C4-2B (cell line): ENCODE measurements at regions not wholly inside any gene's neighbourhood (a gene's known extent, or its start where the extent isn't known, plus 50 kb on each side); places are given as distances from the start of the nearest gene placed in this dataset.
"Not testable (repeated sequence)": the region's sequence is repeated elsewhere in the genome, so short reads cannot be mapped to it uniquely, and the experiment has no call there.

Source experiments
- H3K27ac ChIP-seq: fragments of 450-650 bp; 2 replicates; pipeline ENCODE4 v1.5.1; 2017
- ZFX ChIP-seq: fragments of 450-650 bp; IDR thresholded peaks from 2 replicates; pipeline ENCODE4 v1.6.1; 2017
- TF ChIP-seq, protein P1 (sequence below): fragments of 450-650 bp; conservative IDR thresholded peaks from 2 replicates; pipeline ENCODE4 v1.5.1; 2017; ENCODE audit warnings: mild to moderate bottlenecking

DNA sequence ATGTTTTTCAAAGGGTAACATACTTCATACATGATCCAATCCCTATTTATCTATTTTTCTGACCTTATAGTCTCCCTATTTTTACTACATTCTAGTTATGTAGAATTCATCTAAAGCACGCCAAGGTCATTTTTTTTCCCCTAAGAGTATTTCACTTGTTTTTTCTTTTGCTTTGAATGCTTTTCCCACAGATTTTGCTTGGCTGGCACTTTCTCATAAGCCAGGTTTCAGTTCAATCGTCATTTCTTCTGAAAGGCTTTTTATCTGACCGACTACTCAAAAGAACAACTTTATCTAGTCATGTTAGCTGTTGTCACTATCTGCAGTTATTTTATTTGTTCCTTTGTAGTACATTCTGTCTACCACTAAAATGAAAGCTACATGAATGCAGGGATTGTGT is 1274.6 kb downstream of the REEP3 start:
- no peak for TF ChIP-seq ZFX
- TF ChIP-seq, protein P1, sequence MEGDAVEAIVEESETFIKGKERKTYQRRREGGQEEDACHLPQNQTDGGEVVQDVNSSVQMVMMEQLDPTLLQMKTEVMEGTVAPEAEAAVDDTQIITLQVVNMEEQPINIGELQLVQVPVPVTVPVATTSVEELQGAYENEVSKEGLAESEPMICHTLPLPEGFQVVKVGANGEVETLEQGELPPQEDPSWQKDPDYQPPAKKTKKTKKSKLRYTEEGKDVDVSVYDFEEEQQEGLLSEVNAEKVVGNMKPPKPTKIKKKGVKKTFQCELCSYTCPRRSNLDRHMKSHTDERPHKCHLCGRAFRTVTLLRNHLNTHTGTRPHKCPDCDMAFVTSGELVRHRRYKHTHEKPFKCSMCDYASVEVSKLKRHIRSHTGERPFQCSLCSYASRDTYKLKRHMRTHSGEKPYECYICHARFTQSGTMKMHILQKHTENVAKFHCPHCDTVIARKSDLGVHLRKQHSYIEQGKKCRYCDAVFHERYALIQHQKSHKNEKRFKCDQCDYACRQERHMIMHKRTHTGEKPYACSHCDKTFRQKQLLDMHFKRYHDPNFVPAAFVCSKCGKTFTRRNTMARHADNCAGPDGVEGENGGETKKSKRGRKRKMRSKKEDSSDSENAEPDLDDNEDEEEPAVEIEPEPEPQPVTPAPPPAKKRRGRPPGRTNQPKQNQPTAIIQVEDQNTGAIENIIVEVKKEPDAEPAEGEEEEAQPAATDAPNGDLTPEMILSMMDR, result no peak
- H3K27ac ChIP-seq, result no peak overlapping the region

GRCh38 chr10:64798297-64798696 is 1277.1 kb downstream of the REEP3 start:
- no peak for TF ChIP-seq ZFX
- TF ChIP-seq, protein P1, result no peak
- H3K27ac ChIP-seq, result no peak overlapping the region

DNA sequence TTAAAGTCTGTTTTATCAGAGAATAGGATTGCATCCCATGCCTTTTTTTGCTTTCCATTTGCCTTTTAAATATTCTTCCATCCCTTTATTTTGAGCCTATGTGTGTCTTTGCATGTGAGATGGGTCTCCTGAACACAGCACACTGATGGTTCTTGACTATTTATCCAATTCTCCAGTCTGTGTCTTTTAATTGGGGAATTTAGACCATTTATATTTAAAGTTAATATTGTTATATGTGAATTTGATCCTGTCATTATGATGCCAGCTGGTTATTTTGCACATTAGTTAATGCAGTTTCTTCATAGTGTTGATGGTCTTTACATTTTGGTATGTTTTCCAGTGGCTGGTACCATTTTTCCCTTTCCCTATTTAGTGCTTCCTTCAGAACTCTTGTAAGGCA is 1287.0 kb downstream of the REEP3 start:
- not testable (repeated sequence) for H3K27ac ChIP-seq

DNA sequence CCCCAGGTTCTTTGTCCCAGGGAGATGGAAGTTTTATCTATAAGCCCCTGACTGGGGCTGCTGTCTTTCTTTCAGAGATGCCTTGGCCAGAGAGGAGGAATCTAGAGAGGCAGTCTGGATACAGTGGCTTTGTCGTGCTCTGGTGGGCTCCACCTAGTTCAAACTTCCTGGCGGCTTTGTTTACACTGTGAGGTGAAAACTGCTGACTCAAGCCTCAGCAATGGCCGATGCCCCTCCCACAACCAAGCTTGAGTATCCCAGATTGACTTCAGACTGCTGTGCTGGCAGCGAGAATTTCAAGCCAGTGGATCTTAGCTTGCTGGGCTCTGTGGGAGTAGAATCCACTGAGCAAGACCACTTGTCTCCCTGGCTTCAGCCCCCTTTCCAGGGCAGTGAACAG is 1288.8 kb downstream of the REEP3 start:
- H3K27ac ChIP-seq, result not testable (repeated sequence)

- no peak for TF ChIP-seq ZFX
- TF ChIP-seq, protein P1, result no peak
- H3K27ac ChIP-seq, result no peak overlapping the region
Measured at GRCh38 chr10:64813391-64813790, 1292.2 kb downstream of the REEP3 start.

GRCh38 chr10:64814201-64814600 is 1293.0 kb downstream of the REEP3 start:
- TF ChIP-seq, protein P1, result no peak
- TF ChIP-seq ZFX, result no peak
- no peak overlapping the region for H3K27ac ChIP-seq

GRCh38 chr10:64829888-64830412 is 1308.7 kb downstream of the REEP3 start:
- TF ChIP-seq, protein P1, result no peak
- TF ChIP-seq ZFX, result no peak
- no peak overlapping the region for H3K27ac ChIP-seq

DNA sequence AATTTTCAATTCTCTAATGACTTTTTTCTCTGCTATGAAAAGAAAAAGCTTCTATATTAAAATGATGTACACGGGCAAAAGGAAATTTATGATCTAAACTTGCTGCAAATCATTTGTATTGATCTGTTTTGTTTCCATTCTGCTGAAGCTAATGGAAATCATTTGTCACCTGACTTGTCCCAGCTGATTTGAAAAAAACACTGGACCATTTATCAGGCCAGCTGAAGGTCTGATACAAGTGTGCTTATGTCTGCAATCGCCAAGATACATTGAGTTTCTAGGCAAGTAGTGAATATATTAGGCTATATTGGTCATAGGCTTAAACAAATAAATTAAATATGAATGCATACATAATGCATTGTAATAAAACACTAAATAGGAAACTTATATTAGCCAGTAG is 1309.7 kb downstream of the REEP3 start:
- no peak for TF ChIP-seq ZFX
- TF ChIP-seq, protein P1, result no peak

GRCh38 chr10:64840341-64840740 is 1319.1 kb downstream of the REEP3 start:
- H3K27ac ChIP-seq, result no peak overlapping the region
- TF ChIP-seq, protein P1, result no peak

More for the DNA sequence above, 1309.7 kb downstream of the REEP3 start:
- H3K27ac ChIP-seq, result no peak overlapping the region
